SU-DHL-6 (cell line): ENCODE measurements at regions not wholly inside any gene's neighbourhood (a gene's known extent, or its start where the extent isn't known, plus 50 kb on each side); places are given as distances from the start of the nearest gene placed in this dataset.

Experiments
- H2AFZ ChIP-seq: fragments of 200-600 bp; sonication (generic); 2 replicates; pipeline ENCODE4 v1.6.1; 2014; ENCODE audit warnings: low read depth, mild to moderate bottlenecking, moderate library complexity, mixed read lengths, antibody characterized with exemption, low read length; ENCODE audit not compliant: severe bottlenecking
- H3F3A ChIP-seq: fragments of 200-600 bp; shearing (Covaris generic); 2 replicates; pipeline ENCODE4 v1.6.0; 2016; ENCODE audit warnings: antibody characterized with exemption, mild to moderate bottlenecking; ENCODE audit not compliant: insufficient read depth
- H3K27ac ChIP-seq: fragments of 200-600 bp; sonication (generic); 2 replicates; pipeline ENCODE4 v1.5.1; 2016; ENCODE audit warnings: low read depth, mild to moderate bottlenecking, low read length, moderate library complexity, mixed read lengths
- H3K27me3 ChIP-seq: fragments of 200-600 bp; sonication (generic), shearing (Covaris generic); 2 replicates; pipeline ENCODE4 v1.6.0; 2014; ENCODE audit warnings: mild to moderate bottlenecking, low read length
- H3K36me3 ChIP-seq: fragments of 200-600 bp; sonication (generic); 2 replicates; pipeline ENCODE4 v1.6.1; 2014; ENCODE audit warnings: mild to moderate bottlenecking, low read length, mixed read lengths
- H3K4me2 ChIP-seq: fragments of 300-600, 200-600 bp; shearing (Covaris generic), sonication (generic); 2 replicates; pipeline ENCODE4 v1.6.0; 2014; ENCODE audit warnings: low read length, low read depth, mild to moderate bottlenecking; ENCODE audit not compliant: poor library complexity, severe bottlenecking
- H3K4me3 ChIP-seq: fragments of 200-600 bp; sonication (generic); 2 replicates; pipeline ENCODE4 v1.5.1; 2014; ENCODE audit warnings: antibody characterized with exemption, low read length, mild to moderate bottlenecking, mixed read lengths; ENCODE audit not compliant: insufficient read depth, poor library complexity, severe bottlenecking
- H3K79me2 ChIP-seq: fragments of 200-600 bp; sonication (generic); 2 replicates; pipeline ENCODE4 v1.6.1; 2014; ENCODE audit warnings: mild to moderate bottlenecking, low read length, moderate library complexity; ENCODE audit not compliant: insufficient read depth
- H3K9ac ChIP-seq: fragments of 200-600 bp; sonication (generic); 2 replicates; pipeline ENCODE4 v1.7.0; 2014; ENCODE audit warnings: mild to moderate bottlenecking, low read length
- H3K9me2 ChIP-seq: fragments of 200-600 bp; sonication (generic); replicated peaks from 2 replicates; pipeline ENCODE4 v1.6.1; 2014; ENCODE audit warnings: low read length; ENCODE audit not compliant: insufficient read depth
- H3K9me3 ChIP-seq: fragments of 200-600 bp; sonication (generic); 2 replicates; pipeline ENCODE4 v1.6.1; 2014; ENCODE audit warnings: low read length, mixed read lengths; ENCODE audit not compliant: insufficient read depth
- H4K20me1 ChIP-seq: fragments of 200-600 bp; sonication (generic); 2 replicates; pipeline ENCODE4 v1.6.1; 2014; ENCODE audit warnings: low read depth, mild to moderate bottlenecking, antibody characterized with exemption, low read length, moderate library complexity, mixed read lengths
- CTCF ChIP-seq: fragments of 200-600 bp; sonication (generic); IDR thresholded peaks from one replicate; pipeline ENCODE4 v1.5.1; 2017; ENCODE audit warnings: antibody characterized with exemption, mild to moderate bottlenecking, low read length, moderate library complexity; ENCODE audit not compliant: insufficient read depth, poor library complexity, severe bottlenecking
- EZH2phosphoT487 ChIP-seq: fragments of 200-600 bp; sonication (generic), shearing (Covaris generic); conservative IDR thresholded peaks from 2 replicates; pipeline ENCODE4 v1.6.1; 2018; ENCODE audit warnings: mild to moderate bottlenecking, antibody characterized with exemption, low read length, moderate library complexity, mixed read lengths

- Histone ChIP-seq H3K9me3 (no peaks in the 10 kb centered on the region), H3K9ac (no peak overlapping the region), H4K20me1 (no peaks in the 10 kb centered on the region), H3K27me3 (no peaks in the 10 kb centered on the region), H3F3A (no peaks in the 10 kb centered on the region), H3K36me3 (no peaks in the 10 kb centered on the region), H2AFZ (no peak overlapping the region), H3K9me2 (no peaks in the 10 kb centered on the region), H3K4me2 (no peak overlapping the region), H3K4me3 (no peak overlapping the region), H3K79me2 (no peaks in the 10 kb centered on the region), H3K27ac (no peak overlapping the region)
- TF ChIP-seq CTCF (no peak), EZH2phosphoT487 (no peak)
Observed at GRCh38 chr6:131413831-131414191, 159.2 kb upstream of the ARG1 start.

GRCh38 chr6:131414956-131415355, 158.1 kb upstream of the ARG1 start:
- Histone ChIP-seq H2AFZ (no peak overlapping the region), H3F3A (no peaks in the 10 kb centered on the region), H3K27me3 (no peaks in the 10 kb centered on the region), H3K4me2 (no peak overlapping the region), H3K79me2 (no peaks in the 10 kb centered on the region), H3K4me3 (no peak overlapping the region), H3K9me3 (no peaks in the 10 kb centered on the region), H3K27ac (no peak overlapping the region), H3K36me3 (no peaks in the 10 kb centered on the region), H4K20me1 (no peaks in the 10 kb centered on the region), H3K9ac (no peak overlapping the region), H3K9me2 (no peaks in the 10 kb centered on the region)
- TF ChIP-seq EZH2phosphoT487, result no peak
- no peak for TF ChIP-seq CTCF

- H3K9me3 ChIP-seq, result no peaks in the 10 kb centered on the region
Observed at GRCh38 chr6:131418441-131418840, 154.6 kb upstream of the ARG1 start.

More at GRCh38 chr6:131418441-131418840, 154.6 kb upstream of the ARG1 start:
- Histone ChIP-seq H3K4me2 (no peak overlapping the region), H3K9me2 (no peaks in the 10 kb centered on the region), H4K20me1 (no peaks in the 10 kb centered on the region), H3K36me3 (no peaks in the 10 kb centered on the region), H2AFZ (no peak overlapping the region), H3K9ac (no peak overlapping the region), H3K4me3 (no peak overlapping the region), H3F3A (no peaks in the 10 kb centered on the region), H3K27ac (no peak overlapping the region), H3K27me3 (no peaks in the 10 kb centered on the region), H3K79me2 (no peaks in the 10 kb centered on the region)
- TF ChIP-seq EZH2phosphoT487, result no peak
- no peak for TF ChIP-seq CTCF
